Neural crest cell (in vitro differentiated cells): ENCODE measurements at regions not wholly inside any gene's neighbourhood (a gene's known extent, or its start where the extent isn't known, plus 50 kb on each side); places are given as distances from the start of the nearest gene placed in this dataset.
"Not testable (repeated sequence)": the region's sequence is repeated elsewhere in the genome, so short reads cannot be mapped to it uniquely, and the experiment has no call there.

ENCODE experiments used
- DNase-seq: peaks from one replicate; pipeline ENCODE4 v3.0.0; 2021; ENCODE audit warnings: low read depth, mixed read lengths, low spot score
- H3K27ac Mint-ChIP-seq: one replicate; pipeline ENCODE4 v1.8.0; 2021; ENCODE audit warnings: mild to moderate bottlenecking, mixed read lengths; ENCODE audit not compliant: unreplicated experiment
- H3K27me3 Mint-ChIP-seq: 2 replicates; pipeline ENCODE4 v1.8.0; 2021; ENCODE audit warnings: low read depth, mild to moderate bottlenecking, mixed read lengths
- H3K36me3 Mint-ChIP-seq: 2 replicates; pipeline ENCODE4 v1.8.0; 2021; ENCODE audit warnings: low read depth, mild to moderate bottlenecking, mixed read lengths
- H3K4me1 Mint-ChIP-seq: 2 replicates; pipeline ENCODE4 v1.8.0; 2021; ENCODE audit warnings: mixed read lengths
- H3K4me3 Mint-ChIP-seq: one replicate; pipeline ENCODE4 v1.8.0; 2021; ENCODE audit warnings: mild to moderate bottlenecking, mixed read lengths
- H3K9me3 Mint-ChIP-seq: 2 replicates; pipeline ENCODE4 v1.8.0; 2021; ENCODE audit warnings: mixed read lengths
- CTCF ChIP-seq: fragments of 200-600 bp; sonication (generic); conservative IDR thresholded peaks from 2 replicates; pipeline ENCODE4 v1.5.0; 2021; ENCODE audit warnings: antibody characterized with exemption, mild to moderate bottlenecking

- H3K27ac Mint-ChIP-seq, result no peak overlapping the region
These were observed 338.2 kb downstream of the SOX4 start for GRCh38 chr6:21931641-21932335.

GRCh38 chr6:21933351-21933750 is 339.8 kb downstream of the SOX4 start:
- no peak overlapping the region for H3K27ac Mint-ChIP-seq
- TF ChIP-seq CTCF, result no peak
- no peaks in the 10 kb centered on the region for H3K27me3 Mint-ChIP-seq
- no peak for DNase-seq
- peaks cover 16% of the 10 kb centered on the region for H3K36me3 Mint-ChIP-seq
- peaks cover 12% of the 10 kb centered on the region for H3K4me1 Mint-ChIP-seq
- H3K9me3 Mint-ChIP-seq, result peaks cover 7% of the 10 kb centered on the region
- H3K4me3 Mint-ChIP-seq, result no peak overlapping the region

More at GRCh38 chr6:21931641-21932335, 338.2 kb downstream of the SOX4 start:
- Mint-ChIP-seq H3K4me3 (no peak overlapping the region), H3K27me3 (no peaks in the 10 kb centered on the region), H3K36me3 (peaks cover 16% of the 10 kb centered on the region), H3K9me3 (peaks cover 7% of the 10 kb centered on the region), H3K4me1 (peaks cover 12% of the 10 kb centered on the region)
- no peak for DNase-seq
- no peak for TF ChIP-seq CTCF

GRCh38 chr6:21935142-21935541 is 341.6 kb downstream of the SOX4 start:
- no peak for DNase-seq
- TF ChIP-seq CTCF, result no peak
- Mint-ChIP-seq H3K9me3 (peaks cover 7% of the 10 kb centered on the region), H3K27me3 (no peaks in the 10 kb centered on the region), H3K36me3 (peaks cover 14% of the 10 kb centered on the region), H3K4me3 (no peak overlapping the region), H3K27ac (no peak overlapping the region), H3K4me1 (peaks cover 7% of the 10 kb centered on the region)

GRCh38 chr6:21935561-21936028 is 342.0 kb downstream of the SOX4 start:
- peaks cover 7% of the 10 kb centered on the region for H3K4me1 Mint-ChIP-seq
- H3K36me3 Mint-ChIP-seq, result peaks cover 14% of the 10 kb centered on the region
- peaks cover 7% of the 10 kb centered on the region for H3K9me3 Mint-ChIP-seq
- H3K27ac Mint-ChIP-seq, result no peak overlapping the region
- peak; percentile 65 for TF ChIP-seq CTCF
- no peaks in the 10 kb centered on the region for H3K27me3 Mint-ChIP-seq
- no peak for DNase-seq
- no peak overlapping the region for H3K4me3 Mint-ChIP-seq

GRCh38 chr6:21937466-21937865 is 343.9 kb downstream of the SOX4 start:
- DNase-seq, result no peak
- Mint-ChIP-seq H3K4me1 (peaks cover 15% of the 10 kb centered on the region), H3K27me3 (no peaks in the 10 kb centered on the region), H3K9me3 (peaks cover 4% of the 10 kb centered on the region), H3K27ac (no peak overlapping the region), H3K4me3 (no peak overlapping the region), H3K36me3 (peaks cover 8% of the 10 kb centered on the region)
- no peak for TF ChIP-seq CTCF

- H3K27ac Mint-ChIP-seq, H3K36me3 Mint-ChIP-seq, DNase-seq, H3K4me3 Mint-ChIP-seq, H3K9me3 Mint-ChIP-seq, H3K27me3 Mint-ChIP-seq: not testable (repeated sequence)
- peaks cover 26% of the 10 kb centered on the region for H3K4me1 Mint-ChIP-seq
These were observed 345.5 kb downstream of the SOX4 start for GRCh38 chr6:21939066-21939465.
